ENCODE measurements at regions not wholly inside any gene's neighbourhood (a gene's known extent, or its start where the extent isn't known, plus 50 kb on each side); places are given as distances from the start of the nearest gene placed in this dataset.

- H3K4me1 ChIP-seq: no peaks in the 10 kb centered on the region
- no peak overlapping the region for H3K4me3 ChIP-seq
- no peaks in the 10 kb centered on the region for H3K36me3 ChIP-seq
- no peak for TF ChIP-seq CTCF (IDR thresholded peaks at IDR 0.05)
- TF ChIP-seq POLR2A (IDR thresholded peaks at IDR 0.05): no peak
- no peaks in the 10 kb centered on the region for H3K9me3 ChIP-seq
- DNase-seq: no peak
- H3K27ac ChIP-seq: no peak overlapping the region
- no peaks in the 10 kb centered on the region for H3K27me3 ChIP-seq
Measured at GRCh38 chr5:120907953-120908352, 443.9 kb downstream of the PRR16 start.

GRCh38 chr5:120910629-120911028 lies 446.5 kb downstream of the PRR16 start:
- DNase-seq: no peak
- Histone ChIP-seq H3K27me3 (no peaks in the 10 kb centered on the region), H3K36me3 (no peaks in the 10 kb centered on the region), H3K4me3 (no peak overlapping the region), H3K4me1 (no peaks in the 10 kb centered on the region), H3K27ac (no peak overlapping the region), H3K9me3 (no peaks in the 10 kb centered on the region)
- TF ChIP-seq CTCF (IDR thresholded peaks at IDR 0.05): no peak
- TF ChIP-seq POLR2A (IDR thresholded peaks at IDR 0.05): no peak

GRCh38 chr5:120913396-120913795 lies 449.3 kb downstream of the PRR16 start:
- Histone ChIP-seq H3K27me3 (no peaks in the 10 kb centered on the region), H3K27ac (no peak overlapping the region), H3K4me3 (no peak overlapping the region), H3K9me3 (no peaks in the 10 kb centered on the region), H3K4me1 (no peaks in the 10 kb centered on the region), H3K36me3 (no peaks in the 10 kb centered on the region)
- DNase-seq: no peak
- TF ChIP-seq CTCF (IDR thresholded peaks at IDR 0.05) (no peak), POLR2A (IDR thresholded peaks at IDR 0.05) (no peak)

- Histone ChIP-seq H3K27me3 (no peaks in the 10 kb centered on the region), H3K36me3 (no peaks in the 10 kb centered on the region), H3K9me3 (no peaks in the 10 kb centered on the region), H3K4me1 (no peaks in the 10 kb centered on the region), H3K4me3 (no peak overlapping the region), H3K27ac (no peak overlapping the region)
- DNase-seq: no peak
- no peak for TF ChIP-seq CTCF (IDR thresholded peaks at IDR 0.05)
- no peak for TF ChIP-seq POLR2A (IDR thresholded peaks at IDR 0.05)
Measured at GRCh38 chr5:120917214-120917758, 453.2 kb downstream of the PRR16 start.

- TF ChIP-seq CTCF (IDR thresholded peaks at IDR 0.05) (no peak), POLR2A (IDR thresholded peaks at IDR 0.05) (no peak)
- Histone ChIP-seq H3K36me3 (no peaks in the 10 kb centered on the region), H3K9me3 (no peaks in the 10 kb centered on the region), H3K27me3 (no peaks in the 10 kb centered on the region), H3K27ac (no peak overlapping the region), H3K4me3 (no peak overlapping the region), H3K4me1 (no peaks in the 10 kb centered on the region)
- no peak for DNase-seq
Measured at GRCh38 chr5:120919017-120919416, 454.9 kb downstream of the PRR16 start.

- Histone ChIP-seq H3K9me3 (no peaks in the 10 kb centered on the region), H3K27ac (no peak overlapping the region), H3K27me3 (no peaks in the 10 kb centered on the region), H3K4me3 (no peak overlapping the region), H3K4me1 (no peaks in the 10 kb centered on the region), H3K36me3 (no peaks in the 10 kb centered on the region)
- DNase-seq: no peak
- TF ChIP-seq CTCF (IDR thresholded peaks at IDR 0.05): no peak
- TF ChIP-seq POLR2A (IDR thresholded peaks at IDR 0.05): no peak
Measured at GRCh38 chr5:120923026-120923425, 458.9 kb downstream of the PRR16 start.

All from Peyer's patch (tissue), 4 donors.